IMR-90 (cell line): ENCODE measurements at regions not wholly inside any gene's neighbourhood (a gene's known extent, or its start where the extent isn't known, plus 50 kb on each side); places are given as distances from the start of the nearest gene placed in this dataset.

Source experiments
- ATAC-seq: fragments of 200-7000 bp; cut with Tn5 transposase; 2 replicates; pipeline ENCODE4 v1.9.1; 2020; ENCODE audit warnings: low read depth, mild to moderate bottlenecking, moderate library complexity
- BruUV-seq: library from RNA; stranded (reverse); fragments of 400-500 nt; replicated peaks from 2 replicates; lab custom pipeline; 2021; lab: Mats Ljungman, UMichigan
- CTCF ChIA-PET: fragments of 300-600 bp; formaldehyde crosslinking; extraction: SDS; loops from one replicate; lab custom pipeline; 2021; ENCODE audit warnings: antibody characterized with exemption; lab: Yijun Ruan, JAX
- POLR2A ChIA-PET: fragments of 300-600 bp; sonication (Branson Sonifier 250); formaldehyde crosslinking; loops from one replicate; lab custom pipeline; 2022; ENCODE audit warnings: antibody characterized with exemption; ENCODE audit not compliant: unreplicated experiment; lab: Charles Lee
- DNase-seq: peaks from one replicate; pipeline ENCODE4 v3.0.0; 2013
- H2AFZ ChIP-seq: replicated peaks from 2 replicates; pipeline ENCODE3; 2013; ENCODE audit warnings: low read length, mild to moderate bottlenecking; ENCODE audit not compliant: poor library complexity
- H2AK5ac ChIP-seq: 2 replicates; pipeline ENCODE4 v1.6.1; 2013; ENCODE audit warnings: low read depth, low read length, inconsistent platforms
- H2AK9ac ChIP-seq: replicated peaks from 2 replicates; pipeline ENCODE3; 2013; ENCODE audit warnings: mild to moderate bottlenecking, low read depth, low read length, moderate library complexity; ENCODE audit not compliant: poor library complexity
- H2BK120ac ChIP-seq: 2 replicates; pipeline ENCODE4 v1.6.1; 2013; ENCODE audit warnings: low read depth, low read length, inconsistent platforms
- H2BK15ac ChIP-seq: 3 replicates; pipeline ENCODE4 v1.6.1; 2013; ENCODE audit warnings: low read depth, low read length, inconsistent platforms
- H2BK20ac ChIP-seq: 2 replicates; pipeline ENCODE4 v1.6.1; 2013; ENCODE audit warnings: low read depth, mild to moderate bottlenecking, inconsistent platforms, low read length, moderate library complexity
- H2BK5ac ChIP-seq: 2 replicates; pipeline ENCODE4 v1.6.1; 2013; ENCODE audit warnings: mild to moderate bottlenecking, low read depth, low read length, inconsistent platforms; ENCODE audit not compliant: poor library complexity, severe bottlenecking
- H3K14ac ChIP-seq: replicated peaks from 2 replicates; pipeline ENCODE4 v1.6.1; 2013; ENCODE audit warnings: low read depth, low read length, inconsistent platforms
- H3K18ac ChIP-seq: 2 replicates; pipeline ENCODE4 v1.6.1; 2013; ENCODE audit warnings: low read depth, low read length, control low read depth
- H3K23ac ChIP-seq: 2 replicates; pipeline ENCODE4 v1.6.1; 2013; ENCODE audit warnings: low read depth, low read length, inconsistent platforms
- H3K27ac ChIP-seq: 2 replicates; pipeline ENCODE4 v1.5.1; 2013; ENCODE audit warnings: mild to moderate bottlenecking, control low read depth, low read length; ENCODE audit not compliant: insufficient read depth
- H3K27me3 ChIP-seq: 2 replicates; pipeline ENCODE4 v1.6.1; 2013; ENCODE audit warnings: low read length; ENCODE audit not compliant: control insufficient read depth, insufficient read depth
- H3K36me3 ChIP-seq: 2 replicates; pipeline ENCODE4 v1.6.1; 2013; ENCODE audit warnings: low read length, mixed read lengths; ENCODE audit not compliant: control insufficient read depth, insufficient read depth
- H3K4ac ChIP-seq: 2 replicates; pipeline ENCODE4 v1.6.1; 2013; ENCODE audit warnings: low read depth, low read length, inconsistent platforms
- H3K4me1 ChIP-seq: 2 replicates; pipeline ENCODE4 v1.6.1; 2013; ENCODE audit warnings: low read length, mixed read lengths; ENCODE audit not compliant: control insufficient read depth, insufficient read depth
- H3K4me2 ChIP-seq: 2 replicates; pipeline ENCODE4 v1.6.1; 2013; ENCODE audit warnings: low read depth, mild to moderate bottlenecking, control low read depth, low read length, moderate library complexity
- H3K4me3 ChIP-seq: 2 replicates; pipeline ENCODE4 v1.5.1; 2013; ENCODE audit warnings: low read depth, mild to moderate bottlenecking, control low read depth, low read length, moderate library complexity; ENCODE audit not compliant: insufficient read depth
- H3K56ac ChIP-seq: 2 replicates; pipeline ENCODE4 v1.6.1; 2013; ENCODE audit warnings: low read length, inconsistent platforms; ENCODE audit not compliant: insufficient read depth; ENCODE audit errors: extremely low read depth
- H3K79me1 ChIP-seq, 2 experiments: 2 replicates each; pipeline ENCODE4 v1.6.1; 2013; ENCODE audit warnings: low read length in 2 of 2, inconsistent platforms in 1 of 2, low read depth in 1 of 2
- H3K9ac ChIP-seq: 2 replicates; pipeline ENCODE4 v1.6.1; 2013; ENCODE audit warnings: low read depth, low read length, control low read depth
- H3K9me1 ChIP-seq: 2 replicates; pipeline ENCODE4 v1.6.1; 2013; ENCODE audit warnings: low read length, inconsistent platforms; ENCODE audit not compliant: insufficient read depth
- H3K9me3 ChIP-seq: 2 replicates; pipeline ENCODE4 v1.6.1; 2013; ENCODE audit warnings: low read length; ENCODE audit not compliant: control insufficient read depth, insufficient read depth
- H4K20me1 ChIP-seq: 2 replicates; pipeline ENCODE4 v1.6.1; 2013; ENCODE audit warnings: low read length, inconsistent platforms; ENCODE audit not compliant: insufficient read depth
- H4K5ac ChIP-seq: 2 replicates; pipeline ENCODE4 v1.6.1; 2013; ENCODE audit warnings: mild to moderate bottlenecking, low read depth, low read length, control low read depth
- H4K8ac ChIP-seq, 2 experiments: 2 replicates each; pipeline ENCODE4 v1.6.1; 2013; ENCODE audit warnings: low read depth in 2 of 2, low read length in 2 of 2, control low read depth in 1 of 2, inconsistent platforms in 1 of 2
- H4K91ac ChIP-seq: 2 replicates; pipeline ENCODE4 v1.6.1; 2013; ENCODE audit warnings: low read depth, low read length, inconsistent platforms; ENCODE audit not compliant: insufficient read depth
- CHD1 ChIP-seq: IDR thresholded peaks from 2 replicates; pipeline ENCODE4 v1.6.1; 2012; ENCODE audit warnings: low read depth, low read length, improper control_type of control experiment
- MAFK ChIP-seq: IDR thresholded peaks from 2 replicates; pipeline ENCODE4 v1.6.1; 2012; ENCODE audit warnings: low read depth, low read length, improper control_type of control experiment
- MAZ ChIP-seq: IDR thresholded peaks from 2 replicates; pipeline ENCODE4 v1.6.1; 2012; ENCODE audit warnings: low read depth, mild to moderate bottlenecking, low read length, improper control_type of control experiment, moderate library complexity, borderline replicate concordance
- MXI1 ChIP-seq: IDR thresholded peaks from 2 replicates; pipeline ENCODE4 v1.6.1; 2012; ENCODE audit warnings: low read depth, mild to moderate bottlenecking, low read length, moderate library complexity, borderline replicate concordance
- NFE2L2 ChIP-seq: fragments of 150-350 bp; IDR thresholded peaks from 2 replicates; pipeline ENCODE4 v1.6.1; 2016; ENCODE audit warnings: low read depth, mild to moderate bottlenecking, low read length
- RAD21 ChIP-seq: IDR thresholded peaks from 2 replicates; pipeline ENCODE4 v1.6.1; 2012; ENCODE audit warnings: low read length, improper control_type of control experiment
- RCOR1 ChIP-seq: IDR thresholded peaks from 2 replicates; pipeline ENCODE4 v1.6.1; 2012; ENCODE audit warnings: mild to moderate bottlenecking, low read length, improper control_type of control experiment; ENCODE audit not compliant: insufficient replicate concordance
- WGBS, 2 experiments: methylation state at CpG; one replicate each; pipeline versions ENCODE4 v1.1.5 to v1.1.7; 2013; ENCODE audit warnings: missing lambda C conversion rate in 2 of 2; ENCODE audit not compliant: insufficient read length in 1 of 2; ENCODE audit errors: extremely low coverage in 2 of 2; 5-methylcytosine and 5-hydroxymethylcytosine counted together
- dilution Hi-C: fragments of 300-500 bp; cut with HindIII; formaldehyde crosslinking; loops from one replicate; pipeline ENCODE4 v1.14.3; 2018; ENCODE audit warnings: low sequenced_read_pairs; ENCODE audit not compliant: unreplicated experiment
- in situ Hi-C: fragments of 300-500 bp; cut with MboI; formaldehyde crosslinking; loops from 3 replicates; pipeline ENCODE4 v1.14.3; 2019; ENCODE audit warnings: low sequenced_read_pairs, inconsistent platforms, mixed read lengths
- intact Hi-C: fragments of 100-400 bp; cut with micrococcal nuclease; formaldehyde crosslinking; loops from 2 replicates; pipeline ENCODE4 v1.10.0; 2022

DNA sequence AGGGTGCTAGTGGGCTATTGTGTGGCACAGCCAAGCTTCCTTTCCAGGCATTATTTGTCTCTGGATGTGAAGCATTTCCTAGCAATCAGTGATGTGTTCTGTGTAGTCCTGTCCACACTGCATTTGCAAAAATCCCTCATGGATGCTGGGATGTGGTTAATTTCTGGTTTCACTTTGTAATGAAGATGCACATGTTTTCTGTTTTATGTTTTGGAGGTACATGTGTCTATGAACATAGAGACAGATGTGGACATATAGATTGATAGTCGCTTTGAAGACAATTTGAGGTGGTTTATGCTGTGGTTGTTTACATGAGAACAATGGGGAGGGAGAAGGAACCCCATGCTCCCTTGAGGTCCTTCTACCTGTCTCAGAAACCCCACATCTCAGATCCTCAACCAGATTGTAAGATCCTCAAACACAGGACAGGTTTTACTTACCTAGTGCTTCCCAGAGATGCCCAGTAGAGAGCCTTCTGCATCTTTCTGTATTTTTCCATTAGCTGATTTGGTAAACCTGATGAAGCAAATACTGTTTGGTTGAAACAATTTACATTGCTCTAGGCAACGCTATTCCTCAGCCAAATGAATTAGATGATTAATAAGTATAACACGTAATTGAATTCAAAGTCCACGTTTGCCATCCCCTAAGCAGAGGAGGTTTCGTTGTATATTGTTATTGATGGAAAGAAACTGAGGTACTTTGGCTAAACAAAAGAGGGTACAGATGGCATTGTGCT lies 204.4 kb downstream of the SPP2 start:
- Histone ChIP-seq H3K9me1 (peaks cover 13% of the 10 kb centered on the region), H2BK5ac (no peak overlapping the region), H3K4me1 (peaks cover 22% of the 10 kb centered on the region), H2BK20ac (no peak overlapping the region), H3K4me2 (no peak overlapping the region), H4K91ac (no peak overlapping the region), H3K56ac (no peak overlapping the region), H3K14ac (no peak overlapping the region), H2BK120ac (no peak overlapping the region), H4K8ac (no peak overlapping the region), H3K4ac (no peak overlapping the region), H2AK5ac (no peak overlapping the region), H3K18ac (no peak overlapping the region), H3K4me3 (no peak overlapping the region), H2AFZ (no peak overlapping the region), H4K20me1 (peaks cover 3% of the 10 kb centered on the region), H3K9me3 (no peaks in the 10 kb centered on the region), H3K9ac (no peak overlapping the region), H4K5ac (no peak overlapping the region), H2BK15ac (0 out of 3 replicates have a peak overlapping the region, but pooled peaks have one; percentile 25), H3K79me1 (no peaks in the 10 kb centered on the region), H3K27me3 (no peaks in the 10 kb centered on the region), H3K23ac (no peak overlapping the region), H3K27ac (no peak overlapping the region), H3K36me3 (no peaks in the 10 kb centered on the region), H2AK9ac (no peak overlapping the region)
- POLR2A ChIA-PET = no interaction called here
- dilution Hi-C loops = no loop called here
- DNase-seq (no peak), ATAC-seq (no peak)
- intact Hi-C loops = loop anchor here (10.0 kb wide), 1 partner anchor 280 kb away; no protein-coding TSS in a partner anchor
- WGBS, 2 experiments = no CpG with 5 or more reads among the region's 5 CpGs
- TF ChIP-seq RAD21 = no peak
- no peak for TF ChIP-seq MAFK
- no peak for TF ChIP-seq RCOR1
- TF ChIP-seq CHD1 = no peak
- no peak for TF ChIP-seq NFE2L2
- TF ChIP-seq MXI1 = no peak
- TF ChIP-seq MAZ = no peak
- CTCF ChIA-PET = no interaction called here
- no TSS peak for BruUV-seq
- in situ Hi-C loops = loop anchor here (25.0 kb wide), 1 partner anchor 857 kb away; no protein-coding TSS in a partner anchor
